ENCODE measurements at regions not wholly inside any gene's neighbourhood (a gene's known extent, or its start where the extent isn't known, plus 50 kb on each side); places are given as distances from the start of the nearest gene placed in this dataset.
"Not testable (repeated sequence)": the region's sequence is repeated elsewhere in the genome, so short reads cannot be mapped to it uniquely, and the experiment has no call there.

- no peak for DNase-seq
These were observed 110.1 kb upstream of the LPAR1 start for GRCh38 chr9:111148052-111149017.

DNA sequence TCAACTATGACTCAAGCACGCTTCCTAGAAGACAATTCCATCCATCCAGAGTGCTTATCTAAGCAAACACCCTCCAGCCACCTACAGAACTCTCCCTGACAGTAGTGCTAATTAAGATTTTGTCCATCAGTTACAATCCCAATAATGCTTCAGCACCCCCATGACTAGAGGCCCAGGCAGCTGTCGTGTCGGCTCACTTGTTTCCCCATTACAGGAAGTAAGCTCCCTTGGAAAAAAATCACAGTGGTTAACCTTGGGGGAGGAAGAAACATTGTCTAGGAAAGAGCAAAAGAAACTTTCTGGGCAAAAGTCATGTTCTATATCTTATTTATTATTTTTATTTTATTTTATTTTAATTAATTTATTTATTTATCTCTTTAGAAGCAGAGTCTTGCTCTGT is 108.8 kb upstream of the LPAR1 start:
- DNase-seq, result no peak

- DNase-seq, result no peak
These were observed 106.5 kb upstream of the LPAR1 start for GRCh38 chr9:111144741-111145140.

DNA sequence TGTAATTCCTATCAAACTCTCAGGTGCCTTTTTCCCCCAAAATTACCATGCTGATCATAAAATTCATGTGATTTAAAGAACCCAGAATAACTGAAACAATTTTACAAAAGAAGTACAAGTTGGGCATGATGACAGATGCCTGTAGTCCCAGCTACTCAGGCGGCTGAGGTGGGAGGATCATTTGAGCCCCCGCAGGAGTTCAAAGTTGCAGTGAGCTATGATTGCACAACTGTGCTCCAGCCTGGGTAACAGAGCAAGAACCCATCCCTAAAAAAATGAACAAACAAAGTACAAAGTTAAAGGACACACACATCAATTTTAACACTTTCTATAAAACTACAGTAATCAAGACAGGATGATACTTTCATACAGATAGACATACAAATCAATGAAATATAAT is 97.9 kb upstream of the LPAR1 start:
- no peak for DNase-seq

- DNase-seq, result no peak
These were observed 92.9 kb upstream of the LPAR1 start for GRCh38 chr9:111131211-111131610.

- no peak for DNase-seq
These were observed 82.3 kb upstream of the LPAR1 start for GRCh38 chr9:111120526-111120925.

DNA sequence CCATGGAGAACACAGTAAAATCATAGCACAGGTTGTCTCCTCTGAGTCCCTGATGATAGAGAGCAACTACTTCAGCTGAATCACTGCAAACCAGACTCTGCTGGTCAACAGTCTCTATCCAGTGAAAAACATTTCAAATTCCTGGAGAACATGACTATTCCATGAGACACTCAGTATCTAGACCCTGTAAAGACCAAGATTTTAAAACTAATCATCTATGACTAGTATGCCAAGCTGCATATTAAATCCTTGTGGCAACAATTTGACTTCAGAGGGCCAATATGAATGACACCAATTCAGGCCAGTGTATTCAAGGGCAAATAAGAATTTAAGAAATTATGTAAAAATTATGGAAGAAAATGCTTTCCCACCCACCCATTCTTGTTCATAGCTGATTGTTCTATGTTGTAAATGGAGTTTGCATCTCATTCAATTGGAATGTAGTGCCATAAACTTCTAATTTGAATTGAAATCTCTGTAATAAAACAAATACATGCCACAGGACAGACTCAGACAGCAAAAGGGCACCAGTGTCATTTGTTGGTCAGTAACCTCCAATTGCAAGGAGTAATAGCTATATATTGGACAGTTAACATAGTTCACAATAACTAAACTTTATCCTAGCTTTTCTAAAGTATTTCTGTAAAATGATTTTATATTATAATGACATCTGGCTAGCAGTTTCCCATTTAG is 80.1 kb upstream of the LPAR1 start:
- peak; percentile 85 for DNase-seq

DNA sequence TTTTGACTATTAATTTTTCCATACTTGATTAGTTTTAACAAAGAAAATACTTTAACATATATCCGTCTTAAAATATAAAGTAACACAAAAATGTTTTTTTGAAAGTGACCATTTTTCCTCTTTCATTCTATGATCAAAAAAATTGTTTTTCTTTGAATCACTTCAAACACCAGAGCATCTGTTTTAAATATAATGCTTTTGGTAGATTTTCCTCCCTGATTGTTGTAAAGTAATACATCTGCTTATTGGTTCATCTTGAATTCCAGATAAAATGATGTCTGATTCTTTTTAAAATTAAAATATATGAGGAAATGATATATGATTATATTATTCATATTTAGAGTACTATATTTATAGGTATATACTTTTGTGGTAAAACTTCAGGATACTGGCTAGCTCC is 76.2 kb upstream of the LPAR1 start:
- DNase-seq, result no peak

- DNase-seq, result no peak
These were observed 75.4 kb upstream of the LPAR1 start for GRCh38 chr9:111113712-111114111.

DNA sequence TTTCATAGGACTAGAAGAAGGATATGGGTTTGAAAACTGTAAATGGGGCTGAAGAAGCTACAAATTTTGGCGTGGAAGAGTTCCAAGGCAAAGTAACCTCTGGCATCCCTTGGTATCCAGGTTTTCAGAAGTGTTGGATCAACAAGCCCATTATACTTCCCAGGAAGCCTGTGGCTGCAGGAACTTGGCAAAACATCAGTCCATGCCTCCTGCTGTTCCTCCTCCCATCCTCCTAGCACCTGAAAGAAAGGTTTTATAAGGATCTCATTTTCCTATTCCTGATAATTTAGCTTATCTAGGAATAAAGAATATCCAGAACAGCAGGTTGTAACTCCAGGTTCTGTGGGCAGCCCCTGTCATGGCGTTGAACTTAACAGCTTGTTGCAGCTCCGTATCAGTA is 72.5 kb upstream of the LPAR1 start:
- no peak for DNase-seq

- DNase-seq, result peak; percentile 83
These were observed 70.7 kb upstream of the LPAR1 start for GRCh38 chr9:111108946-111109345.

GRCh38 chr9:111107141-111107540 is 68.9 kb upstream of the LPAR1 start:
- no peak for DNase-seq

- DNase-seq, result no peak
These were observed 67.9 kb upstream of the LPAR1 start for GRCh38 chr9:111106202-111106601.

- DNase-seq, result peak; percentile 39
These were observed 64.7 kb upstream of the LPAR1 start for GRCh38 chr9:111102793-111103464.

GRCh38 chr9:111099199-111100008 is 61.1 kb upstream of the LPAR1 start:
- no peak for DNase-seq

DNA sequence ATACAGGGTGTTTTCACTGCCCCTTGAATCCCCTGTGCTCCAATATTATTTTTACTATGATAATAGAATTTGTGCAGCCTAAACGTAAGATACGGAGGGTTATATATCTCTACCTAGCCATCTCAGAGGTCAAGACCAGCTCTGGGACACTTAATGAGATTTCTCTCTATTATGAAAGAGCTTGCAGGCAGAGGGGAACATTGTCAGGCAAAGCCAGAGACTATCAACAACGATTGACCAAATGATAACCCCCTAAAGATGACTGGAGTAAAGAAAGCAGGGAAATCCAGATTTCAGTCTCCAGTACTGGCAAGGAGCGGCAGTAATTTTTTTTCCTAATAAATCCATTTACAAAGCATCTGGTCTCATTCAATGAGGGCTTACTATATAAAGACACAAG is 59.8 kb upstream of the LPAR1 start:
- no peak for DNase-seq

- DNase-seq, result no peak
These were observed 57.8 kb upstream of the LPAR1 start for GRCh38 chr9:111096051-111096450.

DNA sequence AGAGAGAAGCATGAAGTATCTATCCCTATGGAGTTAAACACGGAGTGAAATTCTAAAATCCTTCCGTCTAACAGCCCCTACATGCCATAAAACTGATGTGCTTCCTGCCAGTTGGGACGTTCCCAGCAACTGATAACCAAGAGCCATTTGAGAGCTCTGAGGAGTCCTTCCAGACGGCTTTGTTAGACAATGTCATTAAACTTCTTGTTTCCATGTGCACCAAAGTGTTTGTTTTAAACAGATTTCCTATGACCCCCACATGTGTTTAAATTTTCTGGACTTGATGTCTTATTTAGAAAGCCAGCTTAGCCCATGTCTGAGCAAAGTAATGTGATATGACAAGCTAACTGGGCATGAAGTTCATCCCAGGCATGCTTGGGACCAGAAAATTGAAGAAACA is 57.2 kb upstream of the LPAR1 start:
- no peak for DNase-seq

- no peak for DNase-seq
These were observed 56.7 kb upstream of the LPAR1 start for GRCh38 chr9:111094958-111095357.

- DNase-seq, result peak; percentile 79
These were observed 56.2 kb upstream of the LPAR1 start for GRCh38 chr9:111094433-111094924.

DNA sequence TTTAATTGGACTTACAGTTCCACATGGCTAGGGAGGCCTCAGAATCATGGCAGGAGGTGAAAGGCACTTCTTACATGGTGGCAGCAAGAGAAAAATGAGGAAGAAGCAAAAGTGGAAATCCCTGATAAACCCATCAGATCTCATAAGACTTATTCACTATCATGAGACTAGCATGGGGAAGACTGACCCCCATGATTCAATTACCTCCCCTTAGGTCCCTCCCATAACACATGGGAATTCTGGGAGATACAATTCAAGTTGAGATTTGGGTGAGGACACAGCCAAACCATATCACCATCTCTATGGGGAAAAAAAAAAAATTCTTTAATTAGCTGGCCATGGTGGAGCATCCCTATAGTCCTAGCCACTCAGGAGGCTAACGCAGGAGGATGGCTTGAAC is 53.9 kb upstream of the LPAR1 start:
- not testable (repeated sequence) for DNase-seq

All from HCEC 1CT (cell line).